H9 (cell line): ENCODE measurements at regions not wholly inside any gene's neighbourhood (a gene's known extent, or its start where the extent isn't known, plus 50 kb on each side); places are given as distances from the start of the nearest gene placed in this dataset.

Experiments
- DNase-seq: peaks from one replicate; pipeline ENCODE4 v3.0.0-alpha.2; 2017
- H2AFZ ChIP-seq: one replicate; pipeline ENCODE4 v1.6.1; 2013; ENCODE audit warnings: mild to moderate bottlenecking, low read length, control low read depth, moderate library complexity
- H2AK5ac ChIP-seq: 2 replicates; pipeline ENCODE4 v1.6.1; 2013; ENCODE audit warnings: low read length, control low read depth, mixed read lengths; ENCODE audit not compliant: insufficient read length
- H2BK120ac ChIP-seq: one replicate; pipeline ENCODE4 v1.6.1; 2013; ENCODE audit warnings: low read depth, mild to moderate bottlenecking, low read length, control low read depth, inconsistent platforms; ENCODE audit not compliant: poor library complexity, severe bottlenecking
- H2BK12ac ChIP-seq: 2 replicates; pipeline ENCODE4 v1.6.1; 2013; ENCODE audit warnings: low read length, control low read depth, mixed read lengths, low read depth; ENCODE audit not compliant: insufficient read length
- H2BK15ac ChIP-seq: 2 replicates; pipeline ENCODE4 v1.6.1; 2013; ENCODE audit warnings: low read depth, low read length, control low read depth
- H2BK20ac ChIP-seq: one replicate; pipeline ENCODE4 v1.6.1; 2013; ENCODE audit warnings: low read depth, mild to moderate bottlenecking, low read length, control low read depth, inconsistent platforms; ENCODE audit not compliant: poor library complexity, severe bottlenecking
- H2BK5ac ChIP-seq: 2 replicates; pipeline ENCODE4 v1.6.1; 2013; ENCODE audit warnings: low read length, control low read depth, mixed read lengths; ENCODE audit not compliant: insufficient read length
- H3K14ac ChIP-seq: 2 replicates; pipeline ENCODE4 v1.6.1; 2013; ENCODE audit warnings: low read length, control low read depth; ENCODE audit not compliant: insufficient read depth
- H3K18ac ChIP-seq: 2 replicates; pipeline ENCODE4 v1.6.1; 2013; ENCODE audit warnings: low read depth, mild to moderate bottlenecking, mixed read lengths, low read length, control low read depth; ENCODE audit not compliant: insufficient read length
- H3K23ac ChIP-seq: 2 replicates; pipeline ENCODE4 v1.6.1; 2013; ENCODE audit warnings: low read length, control low read depth, mixed read lengths, low read depth; ENCODE audit not compliant: insufficient read length
- H3K23me2 ChIP-seq: 2 replicates; pipeline ENCODE4 v1.6.1; 2013; ENCODE audit warnings: low read depth, mild to moderate bottlenecking, mixed read lengths, low read length, control low read depth; ENCODE audit not compliant: insufficient read length, poor library complexity, severe bottlenecking
- H3K27ac ChIP-seq: 2 replicates; pipeline ENCODE4 v1.5.1; 2013; ENCODE audit warnings: low read length, control low read depth, mixed read lengths, low read depth; ENCODE audit not compliant: insufficient read length
- H3K27me3 ChIP-seq: 2 replicates; pipeline ENCODE4 v1.6.1; 2013; ENCODE audit warnings: low read length, control low read depth, inconsistent platforms; ENCODE audit not compliant: insufficient read depth
- H3K4ac ChIP-seq: 2 replicates; pipeline ENCODE4 v1.6.1; 2013; ENCODE audit warnings: low read depth, mild to moderate bottlenecking, control low read depth, inconsistent platforms, low read length, moderate library complexity
- H3K4me1 ChIP-seq: 2 replicates; pipeline ENCODE4 v1.6.1; 2013; ENCODE audit warnings: low read length, control low read depth, inconsistent platforms; ENCODE audit not compliant: insufficient read depth
- H3K4me2 ChIP-seq: 2 replicates; pipeline ENCODE4 v1.6.1; 2013; ENCODE audit warnings: low read length, control low read depth, mixed read lengths; ENCODE audit not compliant: insufficient read length, insufficient read depth
- H3K56ac ChIP-seq: 2 replicates; pipeline ENCODE4 v1.6.1; 2013; ENCODE audit warnings: low read depth, mild to moderate bottlenecking, mixed read lengths, low read length, control low read depth; ENCODE audit not compliant: insufficient read length
- H3K79me1 ChIP-seq: 2 replicates; pipeline ENCODE4 v1.6.1; 2013; ENCODE audit warnings: low read depth, mild to moderate bottlenecking, moderate library complexity, low read length, control low read depth, inconsistent platforms; ENCODE audit not compliant: insufficient read depth, poor library complexity, severe bottlenecking
- H3K79me2 ChIP-seq: 2 replicates; pipeline ENCODE4 v1.6.1; 2013; ENCODE audit warnings: low read length, control low read depth, inconsistent platforms; ENCODE audit not compliant: insufficient read depth
- H3K9ac ChIP-seq: 2 replicates; pipeline ENCODE4 v1.6.1; 2013; ENCODE audit warnings: low read length, control low read depth, mixed read lengths; ENCODE audit not compliant: insufficient read length; ENCODE audit errors: extremely low read depth
- H3K9me3 ChIP-seq: one replicate; pipeline ENCODE4 v1.6.1; 2013; ENCODE audit warnings: low read depth, low read length, inconsistent platforms; ENCODE audit not compliant: control insufficient read depth
- H3T11ph ChIP-seq: one replicate; pipeline ENCODE4 v1.6.1; 2013; ENCODE audit warnings: mild to moderate bottlenecking, low read length, control low read depth, inconsistent platforms
- H4K20me1 ChIP-seq: one replicate; pipeline ENCODE4 v1.6.1; 2013; ENCODE audit not compliant: control insufficient read depth, insufficient read length, insufficient read depth
- H4K5ac ChIP-seq: 2 replicates; pipeline ENCODE4 v1.6.1; 2013; ENCODE audit warnings: low read depth, mild to moderate bottlenecking, mixed read lengths, low read length, control low read depth; ENCODE audit not compliant: insufficient read length
- H4K8ac ChIP-seq: replicated peaks from 2 replicates; pipeline ENCODE4 v1.6.1; 2013; ENCODE audit warnings: low read length, control low read depth, mixed read lengths, low read depth; ENCODE audit not compliant: insufficient read length
- H4K91ac ChIP-seq: 2 replicates; pipeline ENCODE4 v1.6.1; 2013; ENCODE audit warnings: low read depth, mild to moderate bottlenecking, moderate library complexity, mixed read lengths, low read length, control low read depth; ENCODE audit not compliant: insufficient read length
- H3K27ac Mint-ChIP-seq, 3 experiments: 2 replicates in 2 of 3; 3 replicates in 1 of 3; pipeline ENCODE4 v1.8.0; 2020 to 2021; ENCODE audit warnings: mixed read lengths in 3 of 3, mild to moderate bottlenecking in 1 of 3, moderate library complexity in 1 of 3
- H3K27me3 Mint-ChIP-seq: 2 replicates; pipeline ENCODE4 v1.8.0; 2021; ENCODE audit warnings: low read depth, mild to moderate bottlenecking, moderate library complexity, mixed read lengths
- H3K36me3 Mint-ChIP-seq, 3 experiments: 2 replicates in 2 of 3; 3 replicates in 1 of 3; pipeline ENCODE4 v1.8.0; 2020 to 2021; ENCODE audit warnings: low read depth in 3 of 3, mixed read lengths in 3 of 3; ENCODE audit not compliant: insufficient read depth in 1 of 3
- H3K4me1 Mint-ChIP-seq, 2 experiments: 2 replicates each; pipeline ENCODE4 v1.8.0; 2020; ENCODE audit warnings: mixed read lengths in 2 of 2
- H3K4me3 Mint-ChIP-seq, 2 experiments: 2 replicates in 1 of 2; 3 replicates in 1 of 2; pipeline ENCODE4 v1.8.0; 2020 to 2021; ENCODE audit warnings: mild to moderate bottlenecking in 2 of 2, mixed read lengths in 2 of 2, moderate library complexity in 1 of 2
- H3K9me3 Mint-ChIP-seq, 2 experiments: 2 replicates in 1 of 2; 3 replicates in 1 of 2; pipeline ENCODE4 v1.8.0; 2020; ENCODE audit warnings: mild to moderate bottlenecking in 2 of 2, mixed read lengths in 2 of 2, moderate library complexity in 1 of 2
- CTCF ChIP-seq: fragments of 200-600 bp; sonication (generic); conservative IDR thresholded peaks from 3 replicates; pipeline ENCODE4 v1.8.0; 2021; ENCODE audit warnings: antibody characterized with exemption, mild to moderate bottlenecking
- WGBS: extraction: QIAGEN DNeasy Blood & Tissue Kit; methylation state at CpG from one replicate; pipeline ENCODE4 v1.1.7; 2013; ENCODE audit warnings: missing lambda C conversion rate, low lambda C conversion rate, mixed read lengths; ENCODE audit not compliant: insufficient read length; ENCODE audit errors: extremely low coverage; 5-methylcytosine and 5-hydroxymethylcytosine counted together

DNA sequence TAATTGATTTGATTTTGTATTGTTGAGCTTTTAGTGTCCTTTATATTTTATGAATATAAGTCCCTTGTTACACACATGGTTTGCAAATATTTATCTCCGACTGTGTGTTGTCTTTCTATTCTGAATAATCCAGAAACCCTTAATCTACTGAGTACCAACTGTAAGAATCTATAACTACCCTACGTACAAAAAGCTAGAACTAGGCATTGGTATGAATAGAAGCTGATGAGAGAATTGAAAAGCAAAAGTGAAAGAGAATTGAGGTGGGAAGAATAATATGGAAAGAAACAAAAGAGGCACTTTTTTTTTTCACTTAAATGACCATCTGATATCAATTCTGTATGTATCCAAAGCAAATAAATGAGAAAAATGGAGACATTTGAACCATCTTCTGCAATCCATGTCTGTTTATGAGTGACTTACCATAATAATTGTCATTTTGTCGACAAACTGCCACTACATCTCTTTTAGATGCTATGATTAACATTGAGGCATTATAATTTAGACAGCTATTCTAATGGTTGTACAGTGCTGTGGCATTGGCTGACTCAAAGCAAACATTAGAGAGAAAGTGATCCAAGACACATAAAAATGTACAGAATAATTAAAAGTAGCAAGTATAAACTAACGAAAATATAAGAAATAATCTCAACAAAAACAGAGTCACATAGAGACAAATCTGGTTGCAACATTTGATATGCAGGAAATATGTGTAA is 1516.6 kb upstream of the AGA start:
- no peak overlapping the region for H3K23ac ChIP-seq
- H3K4ac ChIP-seq: no peak overlapping the region
- H4K8ac ChIP-seq: no peak overlapping the region
- peaks cover 9 to 10% of the 10 kb centered on the region in 2 experiments for H3K9me3 Mint-ChIP-seq
- H2AK5ac ChIP-seq: no peak overlapping the region
- no peak overlapping the region for H2BK5ac ChIP-seq
- no peak for TF ChIP-seq CTCF
- H3K56ac ChIP-seq: no peak overlapping the region
- H3T11ph ChIP-seq: no peak overlapping the region
- H4K20me1 ChIP-seq: no peaks in the 10 kb centered on the region
- H3K9ac ChIP-seq: no peak overlapping the region
- no peak overlapping the region for H2BK12ac ChIP-seq
- no peak overlapping the region for H3K4me2 ChIP-seq
- no peak overlapping the region for H3K14ac ChIP-seq
- H2BK15ac ChIP-seq: no peak overlapping the region
- H3K4me3 Mint-ChIP-seq: no peak overlapping the region
- H4K5ac ChIP-seq: no peak overlapping the region
- no peak overlapping the region for H3K27ac ChIP-seq
- H3K4me1 ChIP-seq: no peaks in the 10 kb centered on the region; the same call in 1 of the 2 replicates
- H3K9me3 ChIP-seq: no peaks in the 10 kb centered on the region
- H3K27ac Mint-ChIP-seq: no peak overlapping the region
- no peaks in the 10 kb centered on the region for H3K27me3 ChIP-seq
- no peak overlapping the region for H4K91ac ChIP-seq
- H2AFZ ChIP-seq: no peak overlapping the region
- no peaks in the 10 kb centered on the region for H3K27me3 Mint-ChIP-seq
- H3K23me2 ChIP-seq: no peaks in the 10 kb centered on the region
- H2BK20ac ChIP-seq: no peak overlapping the region
- H3K18ac ChIP-seq: no peak overlapping the region
- no peaks in the 10 kb centered on the region for H3K79me2 ChIP-seq
- no peak overlapping the region for H2BK120ac ChIP-seq
- H3K4me1 Mint-ChIP-seq: peaks cover 3 to 8% of the 10 kb centered on the region in 2 experiments; a peak in 2 of 4 replicates
- WGBS: no CpG with 5 or more reads among the region's 4 CpGs
- H3K79me1 ChIP-seq: no peaks in the 10 kb centered on the region
- no peak for DNase-seq
- peaks cover 3 to 9% (median 5%) of the 10 kb centered on the region in 3 experiments for H3K36me3 Mint-ChIP-seq
